ENCODE measurements at regions not wholly inside any gene's neighbourhood (a gene's known extent, or its start where the extent isn't known, plus 50 kb on each side); places are given as distances from the start of the nearest gene placed in this dataset.

DNA sequence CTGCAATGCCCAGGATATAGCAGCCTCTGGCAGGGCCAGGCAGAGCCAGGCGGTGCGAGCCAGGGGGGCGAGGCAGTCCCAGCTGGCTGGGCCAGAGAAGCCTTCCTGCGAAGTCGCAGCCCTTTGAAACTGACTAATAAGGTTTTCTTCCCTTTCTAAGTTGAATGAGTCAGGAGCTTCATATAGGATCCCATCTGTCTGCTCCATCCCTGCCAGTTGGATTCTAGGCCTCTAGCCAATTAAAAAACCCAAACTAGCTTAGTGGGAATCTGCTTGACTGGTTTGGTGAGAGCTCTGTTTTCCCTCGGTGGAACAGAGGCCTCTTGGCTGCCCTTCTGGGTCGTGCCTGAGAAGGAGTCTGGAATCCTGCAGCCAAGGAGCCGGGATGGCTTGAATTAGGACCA lies 70.1 kb upstream of the RAPGEF1 start:
- intact Hi-C loops (cut with DNase I; ENCODE audit: low total_unique reads) = no loop called here
- Histone ChIP-seq H3K4me3 (no peak overlapping the region), H3K36me3 (ENCODE audit: low read depth, missing control alignments) (no peaks in the 10 kb centered on the region), H3K4me1 (no peaks in the 10 kb centered on the region), H3K27me3 (no peaks in the 10 kb centered on the region), H3K9me3 (no peaks in the 10 kb centered on the region), H3K27ac (no peak overlapping the region)
- DNase-seq = no peak
- 55 to 68% methylated on average over 7 to 8 of the region's 8 CpGs for WGBS, 2 donors
- no peak for TF ChIP-seq POLR2A (IDR thresholded peaks at IDR 0.05)
- TF ChIP-seq CTCF (IDR thresholded peaks at IDR 0.05) = no peak

- no peak overlapping the region for H3K4me3 ChIP-seq
- no peaks in the 10 kb centered on the region for H3K4me1 ChIP-seq
- no peaks in the 10 kb centered on the region for H3K36me3 ChIP-seq (ENCODE audit: low read depth, missing control alignments)
- intact Hi-C loops (cut with DNase I; ENCODE audit: low total_unique reads) = no loop called here
- no peak overlapping the region for H3K27ac ChIP-seq
- TF ChIP-seq POLR2A (IDR thresholded peaks at IDR 0.05) (no peak), CTCF (IDR thresholded peaks at IDR 0.05) (no peak)
- WGBS, 2 donors = 94% methylated on average over 7 of the region's 7 CpGs
- H3K9me3 ChIP-seq = no peaks in the 10 kb centered on the region
- H3K27me3 ChIP-seq = no peaks in the 10 kb centered on the region
- no peak for DNase-seq
Observed at GRCh38 chr9:131808291-131808690, 68.4 kb upstream of the RAPGEF1 start.

GRCh38 chr9:131807144-131807983 lies 67.5 kb upstream of the RAPGEF1 start:
- Histone ChIP-seq H3K4me3 (no peak overlapping the region), H3K27ac (no peak overlapping the region), H3K4me1 (no peaks in the 10 kb centered on the region), H3K27me3 (no peaks in the 10 kb centered on the region), H3K36me3 (ENCODE audit: low read depth, missing control alignments) (no peaks in the 10 kb centered on the region), H3K9me3 (no peaks in the 10 kb centered on the region)
- no peak for DNase-seq
- intact Hi-C loops (cut with DNase I; ENCODE audit: low total_unique reads) = no loop called here
- no peak for TF ChIP-seq POLR2A (IDR thresholded peaks at IDR 0.05)
- TF ChIP-seq CTCF (IDR thresholded peaks at IDR 0.05) = no peak
- 25 to 26% methylated on average over 17 to 19 of the region's 19 CpGs for WGBS, 2 donors

DNA sequence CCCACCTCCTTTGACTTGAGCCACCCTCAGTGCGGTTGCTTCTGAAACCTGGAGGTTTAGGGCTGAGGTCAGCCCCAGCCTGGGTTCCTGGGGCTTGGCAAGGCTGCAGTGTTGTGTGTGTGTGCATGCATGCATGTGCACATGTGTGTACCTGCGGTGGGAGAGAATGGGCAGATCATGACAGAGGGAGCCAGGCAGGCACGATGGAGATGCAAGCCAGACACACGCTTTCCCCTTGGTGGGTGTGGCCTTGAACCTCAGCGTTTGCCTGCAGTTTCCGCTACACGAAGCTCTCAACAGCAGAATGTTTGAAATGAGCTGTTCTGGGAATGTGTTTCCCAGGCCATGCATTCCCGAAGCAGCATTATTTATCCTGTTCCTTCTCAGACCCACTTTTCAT lies 65.9 kb upstream of the RAPGEF1 start:
- Histone ChIP-seq H3K4me1 (no peaks in the 10 kb centered on the region), H3K27me3 (no peaks in the 10 kb centered on the region), H3K4me3 (no peak overlapping the region), H3K27ac (no peak overlapping the region), H3K9me3 (no peaks in the 10 kb centered on the region), H3K36me3 (ENCODE audit: low read depth, missing control alignments) (no peaks in the 10 kb centered on the region)
- WGBS, 2 donors = 55 to 64% methylated on average over 8 of the region's 8 CpGs
- intact Hi-C loops (cut with DNase I; ENCODE audit: low total_unique reads) = no loop called here
- no peak for TF ChIP-seq CTCF (IDR thresholded peaks at IDR 0.05)
- TF ChIP-seq POLR2A (IDR thresholded peaks at IDR 0.05) = no peak
- no peak for DNase-seq

DNA sequence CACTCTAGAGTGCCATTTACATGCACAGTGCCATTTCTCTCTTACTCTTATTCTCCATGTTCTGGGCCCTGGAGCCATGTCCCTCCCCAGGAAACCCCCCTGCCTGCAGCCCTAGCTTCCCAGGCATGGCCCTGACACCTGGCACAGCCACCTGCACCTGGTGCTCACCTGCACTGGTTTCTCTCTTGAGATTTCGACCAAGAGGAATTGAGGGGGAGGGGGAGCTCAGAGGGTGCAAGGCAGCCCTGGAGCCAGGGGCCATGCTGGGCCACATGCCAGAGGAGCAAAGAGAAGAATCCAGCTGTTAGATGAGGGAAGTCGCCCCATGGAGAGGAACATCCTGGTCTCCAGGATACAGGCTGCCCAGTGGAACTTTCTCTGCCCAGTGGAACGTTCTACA lies 65.0 kb upstream of the RAPGEF1 start:
- TF ChIP-seq CTCF (IDR thresholded peaks at IDR 0.05) = no peak
- no peaks in the 10 kb centered on the region for H3K9me3 ChIP-seq
- no peaks in the 10 kb centered on the region for H3K36me3 ChIP-seq (ENCODE audit: low read depth, missing control alignments)
- no peak overlapping the region for H3K27ac ChIP-seq
- H3K27me3 ChIP-seq = no peaks in the 10 kb centered on the region
- no peak overlapping the region for H3K4me3 ChIP-seq
- no peaks in the 10 kb centered on the region for H3K4me1 ChIP-seq
- intact Hi-C loops (cut with DNase I; ENCODE audit: low total_unique reads) = no loop called here
- 65 to 75% methylated on average over 1 to 3 of the region's 3 CpGs for WGBS, 2 donors
- no peak for DNase-seq

Measured in testis (tissue), 2 donors.